Fibroblast of pulmonary artery (primary cell): ENCODE measurements at regions not wholly inside any gene's neighbourhood (a gene's known extent, or its start where the extent isn't known, plus 50 kb on each side); places are given as distances from the start of the nearest gene placed in this dataset.
A peak's percentile ranks its signal among the peaks of the same experiment; 100 is the strongest.
"Not testable (repeated sequence)": the region's sequence is repeated elsewhere in the genome, so short reads cannot be mapped to it uniquely, and the experiment has no call there.

Source experiments
- DNase-seq: peaks from one replicate; pipeline ENCODE4 v3.0.0-alpha.2; 2010; ENCODE audit warnings: low read depth
- H3K4me3 ChIP-seq: replicated peaks from 2 replicates; pipeline ENCODE4 v1.5.1; 2011; ENCODE audit warnings: low read depth, mild to moderate bottlenecking, control low read depth, low read length, moderate library complexity
- TF ChIP-seq, protein P1 (sequence below): IDR thresholded peaks from 2 replicates; pipeline ENCODE4 v1.5.1; 2011; ENCODE audit warnings: mild to moderate bottlenecking, control low read depth, low read length, inconsistent platforms; ENCODE audit errors: missing control alignments

DNA sequence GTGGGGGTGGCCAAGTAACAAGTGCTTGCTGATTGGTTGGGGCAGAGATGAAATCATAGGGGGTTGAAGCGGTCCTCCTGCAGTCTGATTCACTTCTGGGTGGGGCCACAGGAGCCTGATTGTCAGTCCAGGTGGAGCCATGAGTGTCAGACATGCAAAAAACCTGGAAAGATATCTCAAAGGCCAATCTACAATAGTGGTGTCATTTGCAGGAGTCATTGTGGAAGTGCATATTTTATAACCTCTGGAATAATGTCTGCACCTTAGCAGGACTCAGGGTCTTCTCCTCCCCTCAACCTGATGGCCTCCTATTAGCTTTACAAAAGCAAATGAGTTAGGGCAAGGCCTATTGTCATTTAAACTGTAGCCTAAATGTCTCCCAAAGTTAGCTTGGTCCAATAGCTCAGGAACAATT, 241.4 kb downstream of the NUAK1 start:
- TF ChIP-seq, protein P1, sequence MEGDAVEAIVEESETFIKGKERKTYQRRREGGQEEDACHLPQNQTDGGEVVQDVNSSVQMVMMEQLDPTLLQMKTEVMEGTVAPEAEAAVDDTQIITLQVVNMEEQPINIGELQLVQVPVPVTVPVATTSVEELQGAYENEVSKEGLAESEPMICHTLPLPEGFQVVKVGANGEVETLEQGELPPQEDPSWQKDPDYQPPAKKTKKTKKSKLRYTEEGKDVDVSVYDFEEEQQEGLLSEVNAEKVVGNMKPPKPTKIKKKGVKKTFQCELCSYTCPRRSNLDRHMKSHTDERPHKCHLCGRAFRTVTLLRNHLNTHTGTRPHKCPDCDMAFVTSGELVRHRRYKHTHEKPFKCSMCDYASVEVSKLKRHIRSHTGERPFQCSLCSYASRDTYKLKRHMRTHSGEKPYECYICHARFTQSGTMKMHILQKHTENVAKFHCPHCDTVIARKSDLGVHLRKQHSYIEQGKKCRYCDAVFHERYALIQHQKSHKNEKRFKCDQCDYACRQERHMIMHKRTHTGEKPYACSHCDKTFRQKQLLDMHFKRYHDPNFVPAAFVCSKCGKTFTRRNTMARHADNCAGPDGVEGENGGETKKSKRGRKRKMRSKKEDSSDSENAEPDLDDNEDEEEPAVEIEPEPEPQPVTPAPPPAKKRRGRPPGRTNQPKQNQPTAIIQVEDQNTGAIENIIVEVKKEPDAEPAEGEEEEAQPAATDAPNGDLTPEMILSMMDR: no peak
- no peak overlapping the region for H3K4me3 ChIP-seq
- DNase-seq: no peak

DNA sequence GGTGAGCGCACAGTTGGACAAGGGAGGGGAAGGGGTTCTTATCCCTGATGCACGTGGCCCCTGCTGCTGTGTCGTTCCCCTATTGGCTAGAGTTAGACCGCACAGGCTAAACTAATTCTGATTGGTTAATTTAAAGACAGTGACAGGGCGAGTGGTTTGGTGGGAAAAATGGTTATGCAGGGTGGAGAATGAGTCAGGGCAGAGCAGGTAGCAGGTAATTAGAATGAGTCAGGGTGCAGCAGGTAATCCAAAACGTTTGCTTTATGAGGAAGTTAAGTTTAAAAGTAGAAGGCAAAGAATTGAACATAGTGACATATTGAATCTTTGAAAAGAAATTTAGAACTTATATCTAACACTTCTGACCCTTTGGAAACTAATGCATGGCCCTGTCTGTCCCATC, 240.5 kb downstream of the NUAK1 start:
- not testable (repeated sequence) for DNase-seq, H3K4me3 ChIP-seq

DNA sequence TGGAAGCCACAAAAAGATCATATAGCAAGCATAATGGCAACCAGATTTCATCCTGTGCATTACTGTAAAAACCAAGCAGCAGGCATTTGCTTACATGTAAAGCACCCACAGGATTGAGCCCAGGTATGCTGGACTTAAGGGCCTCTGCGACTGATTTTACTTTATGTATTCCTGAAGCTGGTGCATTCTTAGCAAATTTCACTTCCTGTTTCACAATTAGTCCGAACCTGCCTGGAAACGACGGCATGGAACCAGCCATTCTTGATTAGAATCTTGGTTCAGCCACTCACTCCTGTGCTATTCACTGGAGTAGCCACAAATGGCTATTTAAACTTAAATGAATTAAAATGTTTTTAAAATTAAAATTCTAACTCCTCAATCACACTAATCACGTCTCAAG, 239.2 kb downstream of the NUAK1 start:
- TF ChIP-seq, protein P1: no peak
- H3K4me3 ChIP-seq: no peak overlapping the region
- DNase-seq: no peak

DNA sequence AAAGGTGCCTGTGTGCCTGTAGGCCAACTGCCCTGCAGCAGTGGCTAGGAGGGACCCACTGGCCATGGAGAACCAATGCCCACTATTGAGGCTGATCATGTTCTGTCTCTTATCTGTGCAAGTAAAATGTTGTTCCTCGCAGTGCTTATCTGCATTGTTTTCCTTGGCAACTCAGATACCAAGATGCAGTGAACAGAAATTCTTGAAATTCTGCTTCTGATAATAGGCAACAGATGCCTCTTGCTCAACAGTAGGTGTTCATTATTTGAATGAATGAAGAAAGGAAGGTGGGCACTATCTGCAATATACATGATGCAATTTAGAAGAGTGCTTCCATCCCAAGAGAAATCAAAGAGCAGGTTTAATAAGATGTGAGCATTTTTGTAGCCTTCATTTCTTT, 232.2 kb downstream of the NUAK1 start:
- peak; percentile 60 for DNase-seq
- TF ChIP-seq, protein P1: no peak
- no peak overlapping the region for H3K4me3 ChIP-seq

DNA sequence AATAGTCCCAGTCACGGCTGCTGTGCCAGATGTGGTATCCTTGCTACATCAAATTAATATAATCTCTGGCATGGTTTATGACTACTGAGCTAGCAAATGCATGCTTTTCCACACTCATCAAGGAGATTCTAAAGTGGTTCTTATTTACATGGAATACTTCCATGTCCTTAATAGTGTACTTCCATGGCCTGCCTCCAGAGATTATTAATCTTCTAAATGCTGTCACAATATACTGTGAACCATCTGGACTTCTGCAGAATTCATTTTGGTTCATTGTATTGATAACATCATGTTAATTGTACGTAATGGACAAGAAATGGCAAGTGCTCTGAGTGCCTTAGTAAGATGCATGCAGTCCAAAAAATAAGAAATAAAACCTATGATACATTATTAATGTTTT, 230.8 kb downstream of the NUAK1 start:
- no peak overlapping the region for H3K4me3 ChIP-seq
- TF ChIP-seq, protein P1: no peak
- no peak for DNase-seq

DNA sequence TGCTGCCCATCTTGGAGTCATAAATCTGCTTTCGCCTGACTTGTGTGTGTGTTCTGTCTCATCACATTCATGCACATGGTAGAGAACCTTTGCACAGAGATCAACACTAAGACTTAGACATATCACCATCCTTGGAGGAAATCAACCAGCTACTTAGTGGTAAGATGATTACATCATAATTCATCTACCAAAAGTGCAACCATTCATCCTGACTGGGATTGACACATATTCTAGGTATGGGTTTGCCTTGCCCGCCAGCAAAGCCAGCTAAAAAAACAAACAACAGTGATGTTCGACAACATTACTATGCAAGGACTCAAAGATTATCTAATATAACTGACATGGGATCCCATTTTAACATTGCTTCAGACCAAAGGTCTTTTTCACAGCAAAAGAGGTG, 228.7 kb downstream of the NUAK1 start:
- TF ChIP-seq, protein P1: no peak
- H3K4me3 ChIP-seq: no peak overlapping the region
- DNase-seq: no peak

DNA sequence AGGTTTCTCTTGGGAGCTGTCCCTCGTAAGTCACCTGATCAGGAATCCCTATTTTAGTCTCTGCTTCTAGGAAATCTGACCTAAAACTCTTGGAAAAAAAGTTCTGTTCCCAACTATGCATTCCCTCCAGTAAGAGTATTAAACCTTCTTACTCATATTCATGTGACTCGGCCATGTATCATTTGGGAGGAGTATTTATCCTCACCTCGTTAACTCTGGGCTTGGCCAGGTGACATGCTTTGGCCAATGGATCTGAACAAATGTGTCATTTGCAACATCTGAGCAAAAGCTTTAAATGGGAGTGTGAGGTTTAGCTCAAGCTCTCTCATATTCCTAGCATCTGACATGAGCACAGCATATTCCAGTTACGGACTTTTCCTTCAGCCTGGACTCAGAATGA, 226.8 kb downstream of the NUAK1 start:
- no peak for DNase-seq
- TF ChIP-seq, protein P1: no peak

More for the DNA sequence above, 226.8 kb downstream of the NUAK1 start:
- H3K4me3 ChIP-seq: no peak overlapping the region
